ENCODE measurements at regions not wholly inside any gene's neighbourhood (a gene's known extent, or its start where the extent isn't known, plus 50 kb on each side); places are given as distances from the start of the nearest gene placed in this dataset.

DNA sequence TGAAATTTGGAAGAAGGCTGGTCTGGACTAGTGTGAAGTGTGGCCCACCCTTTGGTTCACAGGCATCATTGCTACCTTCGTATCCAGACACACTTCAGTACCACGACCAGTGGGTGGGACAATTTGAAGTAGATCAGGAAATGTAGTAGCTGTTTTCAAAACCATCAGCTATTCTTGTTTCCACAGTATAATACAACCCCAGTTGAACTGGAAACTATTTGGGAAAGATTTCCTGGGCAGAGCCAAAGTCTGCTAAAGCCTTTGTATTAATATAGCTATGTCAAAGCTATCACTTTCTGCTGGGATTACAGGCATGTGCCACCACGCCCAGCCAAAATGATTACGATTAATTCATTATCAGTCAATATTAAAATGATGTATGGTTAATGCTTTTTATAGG lies 298.8 kb upstream of the RASGRP1 start:
- TF ChIP-seq, protein P1, sequence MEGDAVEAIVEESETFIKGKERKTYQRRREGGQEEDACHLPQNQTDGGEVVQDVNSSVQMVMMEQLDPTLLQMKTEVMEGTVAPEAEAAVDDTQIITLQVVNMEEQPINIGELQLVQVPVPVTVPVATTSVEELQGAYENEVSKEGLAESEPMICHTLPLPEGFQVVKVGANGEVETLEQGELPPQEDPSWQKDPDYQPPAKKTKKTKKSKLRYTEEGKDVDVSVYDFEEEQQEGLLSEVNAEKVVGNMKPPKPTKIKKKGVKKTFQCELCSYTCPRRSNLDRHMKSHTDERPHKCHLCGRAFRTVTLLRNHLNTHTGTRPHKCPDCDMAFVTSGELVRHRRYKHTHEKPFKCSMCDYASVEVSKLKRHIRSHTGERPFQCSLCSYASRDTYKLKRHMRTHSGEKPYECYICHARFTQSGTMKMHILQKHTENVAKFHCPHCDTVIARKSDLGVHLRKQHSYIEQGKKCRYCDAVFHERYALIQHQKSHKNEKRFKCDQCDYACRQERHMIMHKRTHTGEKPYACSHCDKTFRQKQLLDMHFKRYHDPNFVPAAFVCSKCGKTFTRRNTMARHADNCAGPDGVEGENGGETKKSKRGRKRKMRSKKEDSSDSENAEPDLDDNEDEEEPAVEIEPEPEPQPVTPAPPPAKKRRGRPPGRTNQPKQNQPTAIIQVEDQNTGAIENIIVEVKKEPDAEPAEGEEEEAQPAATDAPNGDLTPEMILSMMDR (IDR thresholded peaks at IDR 0.05) = no peak
- ATAC-seq (ENCODE audit: low FRiP score) (no peak), DNase-seq (ENCODE audit: low spot score) (no peak)

DNA sequence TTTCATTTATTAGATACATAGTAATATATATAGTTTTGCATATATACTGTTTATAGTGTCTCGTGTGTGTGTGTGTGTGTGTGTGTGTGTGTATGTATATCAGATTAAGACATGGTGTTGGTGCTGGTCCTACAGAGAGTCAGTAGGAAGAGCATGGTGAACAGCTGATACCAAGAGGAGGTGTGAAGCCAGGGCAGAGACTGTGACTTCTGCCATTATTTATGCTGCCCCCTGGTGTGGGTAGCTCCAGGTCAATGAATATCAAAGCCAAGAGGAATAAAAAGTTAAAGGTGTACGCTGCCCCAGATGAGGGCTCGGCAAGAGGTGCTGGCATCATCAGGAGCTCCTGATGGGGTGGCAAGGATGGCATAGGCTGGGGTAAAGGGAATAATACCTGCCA lies 299.5 kb upstream of the RASGRP1 start:
- ATAC-seq (ENCODE audit: low FRiP score) (no peak), DNase-seq (ENCODE audit: low spot score) (no peak)

DNA sequence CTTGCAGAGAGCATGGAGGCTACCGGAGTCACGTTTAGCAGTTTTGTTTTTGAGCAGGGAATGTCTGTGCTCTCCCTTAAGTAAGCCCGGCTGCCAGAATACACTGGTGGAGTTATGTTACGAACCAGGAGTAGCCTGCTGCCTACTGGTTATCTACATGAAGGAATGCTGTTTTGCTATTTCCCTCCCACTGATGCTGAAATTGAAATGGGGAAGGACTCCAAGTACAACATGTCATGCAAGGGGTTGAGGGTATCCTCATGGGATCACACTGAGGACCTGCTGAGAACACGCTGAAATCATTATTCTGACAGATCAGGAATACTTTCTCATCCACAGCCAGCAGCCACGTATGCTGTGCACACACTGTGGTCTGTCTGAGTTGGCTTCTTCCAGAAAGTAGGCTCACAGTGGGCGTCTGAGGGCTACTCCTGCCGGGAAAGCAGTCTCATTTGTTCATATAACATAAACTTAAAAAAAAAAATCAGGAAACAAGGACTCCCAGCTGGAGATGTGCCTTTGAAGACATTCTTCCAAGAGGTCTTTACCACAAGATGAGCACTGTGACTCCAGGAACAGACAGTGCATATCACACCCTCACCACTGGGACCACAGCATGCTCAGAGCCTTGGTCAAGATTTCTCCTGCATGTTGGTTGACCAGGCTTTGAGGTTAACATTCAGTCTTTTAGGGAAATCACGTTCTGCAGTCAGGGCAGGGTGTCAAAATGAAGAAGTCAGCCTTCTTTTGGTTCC lies 300.4 kb upstream of the RASGRP1 start:
- DNase-seq (ENCODE audit: low spot score) (no peak), ATAC-seq (ENCODE audit: low FRiP score) (peak; percentile 82)
- TF ChIP-seq, protein P1 (IDR thresholded peaks at IDR 0.05) = no peak

More for the DNA sequence above, 299.5 kb upstream of the RASGRP1 start:
- TF ChIP-seq, protein P1 (IDR thresholded peaks at IDR 0.05) = no peak

DNA sequence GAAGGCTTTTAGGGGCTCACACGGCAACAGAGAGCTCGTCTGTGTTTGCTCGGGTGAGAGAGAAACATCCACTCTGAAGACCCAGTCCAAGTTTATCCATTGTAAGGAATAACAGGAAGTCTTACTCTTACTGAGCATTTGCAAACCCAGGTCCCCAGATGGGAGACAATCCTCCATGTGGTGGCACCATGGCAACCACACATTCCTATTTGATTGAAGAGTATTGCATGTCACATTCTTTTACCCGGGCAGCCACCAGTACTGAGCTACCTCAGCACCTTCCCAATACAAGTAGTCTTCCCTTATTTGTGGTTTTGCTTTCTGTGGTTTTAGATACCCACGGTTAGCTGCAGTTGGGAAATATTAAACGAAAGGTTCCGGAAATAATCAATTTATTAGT lies 302.9 kb upstream of the RASGRP1 start:
- DNase-seq (ENCODE audit: low spot score) (no peak), ATAC-seq (ENCODE audit: low FRiP score) (no peak)
- TF ChIP-seq, protein P1 (IDR thresholded peaks at IDR 0.05) = no peak

DNA sequence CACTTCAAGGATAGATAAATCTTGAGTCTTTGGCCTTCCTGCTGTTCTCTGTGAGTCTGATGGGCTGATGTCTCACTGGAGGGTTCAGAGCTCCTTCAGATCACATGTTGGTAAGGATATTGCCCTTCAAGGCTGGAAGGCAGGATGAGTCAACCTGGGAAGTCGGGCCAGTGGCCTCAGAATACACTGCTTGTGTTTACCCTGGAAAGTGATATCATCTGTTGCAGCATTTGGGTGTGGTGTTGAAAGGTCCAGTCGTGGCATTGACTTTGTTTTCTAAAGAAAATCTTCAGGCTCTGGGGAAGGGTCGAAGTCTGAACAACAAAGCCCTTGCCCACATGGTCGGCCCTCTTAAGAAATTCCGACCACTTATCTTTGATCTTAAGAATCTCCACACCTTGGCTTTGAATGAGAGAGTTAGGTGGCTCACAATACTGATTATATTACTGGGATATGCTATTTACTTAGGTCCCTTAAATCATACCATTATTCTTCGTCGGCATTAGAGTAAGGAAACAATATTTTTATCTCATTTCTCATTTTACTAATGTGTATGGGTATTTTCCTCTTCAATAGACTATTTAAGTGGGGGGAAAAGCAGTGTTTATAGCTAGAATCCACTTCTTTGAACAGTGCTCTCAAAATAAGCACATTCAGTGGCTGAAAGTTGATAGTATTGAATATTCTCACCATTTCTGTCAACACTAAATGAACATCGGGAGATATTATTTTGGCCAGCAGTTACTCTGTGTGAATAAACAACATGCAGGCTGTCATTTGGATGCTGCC lies 303.9 kb upstream of the RASGRP1 start:
- TF ChIP-seq, protein P1 (IDR thresholded peaks at IDR 0.05) = no peak
- DNase-seq (ENCODE audit: low spot score) = no peak
- ATAC-seq (ENCODE audit: low FRiP score) = peak; percentile 64

DNA sequence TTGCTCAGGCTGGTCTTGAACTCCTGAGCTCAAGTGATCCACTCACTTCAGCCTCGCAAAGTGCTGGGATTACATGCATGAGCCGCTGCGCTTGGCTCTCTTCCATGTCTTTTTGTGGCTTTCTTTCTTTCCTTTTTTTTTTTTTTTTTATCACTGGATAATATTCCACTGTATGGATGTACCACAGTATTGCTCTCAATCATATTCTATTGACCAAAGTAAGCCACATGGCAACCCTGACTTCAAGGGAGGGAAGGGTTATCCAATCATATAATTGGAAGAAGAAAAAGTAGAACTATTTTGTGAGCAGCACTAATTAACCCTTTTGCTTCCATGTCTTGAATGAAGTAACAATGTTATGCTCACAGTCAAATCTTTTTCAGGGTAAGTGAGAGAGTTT lies 307.0 kb upstream of the RASGRP1 start:
- TF ChIP-seq, protein P1 (IDR thresholded peaks at IDR 0.05) = no peak
- ATAC-seq (ENCODE audit: low FRiP score) (no peak), DNase-seq (ENCODE audit: low spot score) (no peak)
